ENCODE measurements at regions not wholly inside any gene's neighbourhood (a gene's known extent, or its start where the extent isn't known, plus 50 kb on each side); places are given as distances from the start of the nearest gene placed in this dataset.

DNA sequence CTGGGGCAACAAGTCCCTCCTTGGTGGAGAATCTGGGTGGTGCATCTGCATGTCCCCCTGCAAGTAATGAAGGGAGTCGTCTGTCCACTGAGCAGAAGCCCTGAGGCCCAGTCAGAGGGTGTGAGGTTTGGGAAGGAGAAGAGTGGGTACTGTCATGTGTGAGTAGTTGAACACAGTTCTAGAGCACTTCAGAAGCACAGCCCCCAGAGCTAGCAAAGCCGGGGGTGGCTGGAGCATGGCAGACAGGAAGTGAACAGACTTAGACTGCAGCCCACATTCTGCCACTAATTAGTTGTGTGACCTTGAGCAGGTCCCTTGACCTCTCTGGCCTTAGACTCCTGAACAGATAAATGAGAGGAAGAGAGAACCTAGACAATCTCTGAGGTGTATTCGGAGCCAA, 207.6 kb downstream of the UACA start:
- TF ChIP-seq POLR2A (IDR thresholded peaks at IDR 0.05): no peak
- TF ChIP-seq, protein P1, sequence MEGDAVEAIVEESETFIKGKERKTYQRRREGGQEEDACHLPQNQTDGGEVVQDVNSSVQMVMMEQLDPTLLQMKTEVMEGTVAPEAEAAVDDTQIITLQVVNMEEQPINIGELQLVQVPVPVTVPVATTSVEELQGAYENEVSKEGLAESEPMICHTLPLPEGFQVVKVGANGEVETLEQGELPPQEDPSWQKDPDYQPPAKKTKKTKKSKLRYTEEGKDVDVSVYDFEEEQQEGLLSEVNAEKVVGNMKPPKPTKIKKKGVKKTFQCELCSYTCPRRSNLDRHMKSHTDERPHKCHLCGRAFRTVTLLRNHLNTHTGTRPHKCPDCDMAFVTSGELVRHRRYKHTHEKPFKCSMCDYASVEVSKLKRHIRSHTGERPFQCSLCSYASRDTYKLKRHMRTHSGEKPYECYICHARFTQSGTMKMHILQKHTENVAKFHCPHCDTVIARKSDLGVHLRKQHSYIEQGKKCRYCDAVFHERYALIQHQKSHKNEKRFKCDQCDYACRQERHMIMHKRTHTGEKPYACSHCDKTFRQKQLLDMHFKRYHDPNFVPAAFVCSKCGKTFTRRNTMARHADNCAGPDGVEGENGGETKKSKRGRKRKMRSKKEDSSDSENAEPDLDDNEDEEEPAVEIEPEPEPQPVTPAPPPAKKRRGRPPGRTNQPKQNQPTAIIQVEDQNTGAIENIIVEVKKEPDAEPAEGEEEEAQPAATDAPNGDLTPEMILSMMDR (IDR thresholded peaks at IDR 0.05): no peak
